H1 (cell line): ENCODE measurements at regions not wholly inside any gene's neighbourhood (a gene's known extent, or its start where the extent isn't known, plus 50 kb on each side); places are given as distances from the start of the nearest gene placed in this dataset.

Experiments used
- BCL11A ChIP-seq, 2 experiments: IDR thresholded peaks; one replicate each; pipeline ENCODE4 v1.6.1; 2011; ENCODE audit warnings: low read depth in 2 of 2, low read length in 2 of 2, mild to moderate bottlenecking in 2 of 2
- CHD2 ChIP-seq: IDR thresholded peaks from 2 replicates; pipeline ENCODE4 v1.6.1; 2012; ENCODE audit warnings: low read length, improper control_type of control experiment
- MAX ChIP-seq: IDR thresholded peaks from 2 replicates; pipeline ENCODE4 v1.6.1; 2012; ENCODE audit warnings: inconsistent platforms
- POLR2AphosphoS5 ChIP-seq: IDR thresholded peaks from 2 replicates; pipeline ENCODE4 v1.6.1; 2011; ENCODE audit warnings: low read depth, low read length

GRCh38 chr21:35579520-35580293 is 480.6 kb downstream of the SETD4 start (continued):
- no peak for TF ChIP-seq POLR2AphosphoS5
- TF ChIP-seq MAX: no peak
- TF ChIP-seq BCL11A (IDR thresholded peaks at IDR 0.05; ENCODE audit: low read depth in 2 of 2, low read length in 2 of 2): no peak
- TF ChIP-seq CHD2: no peak
